Endothelial cell of umbilical vein (primary cell): ENCODE measurements at regions not wholly inside any gene's neighbourhood (a gene's known extent, or its start where the extent isn't known, plus 50 kb on each side); places are given as distances from the start of the nearest gene placed in this dataset.

Experiments
- BruUV-seq: library from RNA; stranded (reverse); fragments of 400-500 nt; replicated peaks from 2 replicates; lab custom pipeline; 2021; lab: Mats Ljungman, UMichigan
- CTCF ChIA-PET: fragments of 300-600, 350-600 bp; sonication (Branson Sonifier 250); formaldehyde crosslinking; loops from one replicate; lab custom pipeline; 2021; ENCODE audit warnings: antibody characterized with exemption, inconsistent platforms; lab: Charles Lee
- POLR2A ChIA-PET: fragments of 300-600, 350-600 bp; sonication (Branson Sonifier 250); formaldehyde crosslinking; loops from one replicate; lab custom pipeline; 2021; ENCODE audit warnings: antibody characterized with exemption, inconsistent platforms; lab: Charles Lee
- DNase-seq: peaks from one replicate; pipeline ENCODE4 v3.0.0-alpha.2; 2011; ENCODE audit warnings: low read depth, low spot score
- FAIRE-seq: peaks from 2 replicates; lab custom pipeline; 2011; peaks lifted over from hg19 to GRCh38; lab: Jason Lieb, UNC
- H2AFZ ChIP-seq: 2 replicates; pipeline ENCODE4 v1.6.0; 2012; ENCODE audit warnings: low read depth, low read length, control low read depth, inconsistent platforms
- H3K27ac ChIP-seq: 2 replicates; pipeline ENCODE4 v1.5.1; 2011; ENCODE audit warnings: low read depth, mild to moderate bottlenecking, control low read depth, low read length, moderate library complexity; ENCODE audit not compliant: insufficient read depth
- H3K27me3 ChIP-seq, 2 experiments: 2 replicates each; pipeline versions ENCODE4 v1.6.0 to v1.6.1; 2011; ENCODE audit warnings: low read length in 2 of 2, mixed read lengths in 1 of 2; ENCODE audit not compliant: control insufficient read depth in 2 of 2, insufficient read depth in 2 of 2
- H3K36me3 ChIP-seq, 2 experiments: 2 replicates in 1 of 2; 3 replicates in 1 of 2; pipeline ENCODE4 v1.5.1; 2011; ENCODE audit warnings: low read length in 2 of 2, mild to moderate bottlenecking in 1 of 2, moderate library complexity in 1 of 2; ENCODE audit not compliant: control insufficient read depth in 2 of 2, insufficient read depth in 2 of 2; ENCODE audit errors: extremely low read depth in 1 of 2
- H3K4me1 ChIP-seq: 3 replicates; pipeline ENCODE4 v1.5.1; 2011; ENCODE audit warnings: mild to moderate bottlenecking, low read length; ENCODE audit not compliant: control insufficient read depth, insufficient read depth; ENCODE audit errors: extremely low read depth
- H3K4me2 ChIP-seq: 2 replicates; pipeline ENCODE4 v1.6.1; 2011; ENCODE audit warnings: low read length, control low read depth, mixed read lengths; ENCODE audit not compliant: insufficient read depth
- H3K4me3 ChIP-seq, 3 experiments: fragments of 200-600 bp in 1 of 3; sonication (generic), shearing (Covaris generic) in 1 of 3; replicated peaks in 1 of 3; 2 replicates each; pipeline ENCODE4 v1.5.1; 2011 to 2016; ENCODE audit warnings: control low read depth in 3 of 3, low read length in 3 of 3, mild to moderate bottlenecking in 2 of 3, inconsistent platforms in 1 of 3, low read depth in 1 of 3, moderate library complexity in 1 of 3; ENCODE audit not compliant: insufficient read depth in 1 of 3
- H3K79me2 ChIP-seq: 2 replicates; pipeline ENCODE4 v1.6.0; 2012; ENCODE audit warnings: low read length, inconsistent platforms; ENCODE audit not compliant: control insufficient read depth, insufficient read depth
- H3K9ac ChIP-seq: replicated peaks from 2 replicates; pipeline ENCODE3; 2011; ENCODE audit warnings: low read length, control low read depth; ENCODE audit not compliant: insufficient read depth; ENCODE audit errors: extremely low read depth
- H3K9me1 ChIP-seq: replicated peaks from 3 replicates; pipeline ENCODE4 v1.6.0; 2011; ENCODE audit warnings: mild to moderate bottlenecking, low read length; ENCODE audit not compliant: control insufficient read depth, insufficient read depth; ENCODE audit errors: extremely low read depth
- H3K9me3 ChIP-seq: replicated peaks from 2 replicates; pipeline ENCODE4 v1.5.1; 2012; ENCODE audit warnings: low read length, inconsistent platforms; ENCODE audit not compliant: control insufficient read depth, insufficient read depth
- H4K20me1 ChIP-seq: replicated peaks from 2 replicates; pipeline ENCODE3; 2011; ENCODE audit warnings: mild to moderate bottlenecking, low read length; ENCODE audit not compliant: control insufficient read depth, insufficient read depth; ENCODE audit errors: extremely low read depth
- CTCF ChIP-seq, 2 donors: IDR thresholded peaks; 1 replicate in 1 of 2; 2 replicates in 1 of 2; pipeline ENCODE4 v1.5.1; 2011; ENCODE audit warnings: low read length in 2 of 2, mild to moderate bottlenecking in 2 of 2, moderate library complexity in 2 of 2, control low read depth in 1 of 2, inconsistent platforms in 1 of 2, low read depth in 1 of 2; ENCODE audit not compliant: insufficient read depth in 1 of 2; ENCODE audit errors: extremely low read depth in 1 of 2
- EZH2 ChIP-seq: IDR thresholded peaks from 2 replicates; pipeline ENCODE4 v1.6.1; 2012; ENCODE audit warnings: borderline replicate concordance, low read depth, mild to moderate bottlenecking, moderate library complexity, low read length, inconsistent platforms; ENCODE audit not compliant: severe bottlenecking
- FOS ChIP-seq: IDR thresholded peaks from 2 replicates; pipeline ENCODE4 v1.6.1; 2011; ENCODE audit warnings: mild to moderate bottlenecking, low read length, moderate library complexity, borderline replicate concordance; ENCODE audit not compliant: insufficient read depth
- GATA2 ChIP-seq: IDR thresholded peaks from 2 replicates; pipeline ENCODE4 v1.7.0; 2011; ENCODE audit warnings: low read depth, mild to moderate bottlenecking, moderate library complexity, mixed read lengths, low read length; ENCODE audit not compliant: insufficient read length, insufficient read depth
- JUN ChIP-seq: IDR thresholded peaks from 2 replicates; pipeline ENCODE4 v1.6.1; 2011; ENCODE audit warnings: borderline replicate concordance, low read depth; ENCODE audit not compliant: insufficient read length, insufficient read depth
- MAX ChIP-seq: IDR thresholded peaks from 2 replicates; pipeline ENCODE4 v1.6.1; 2011; ENCODE audit not compliant: insufficient read depth, insufficient read length
- MYC ChIP-seq: IDR thresholded peaks from one replicate; pipeline ENCODE4 v1.6.1; 2011; ENCODE audit warnings: mild to moderate bottlenecking, low read depth, low read length
- POLR2A ChIP-seq: IDR thresholded peaks from 2 replicates; pipeline ENCODE4 v1.6.1; 2012; ENCODE audit warnings: low read depth, mild to moderate bottlenecking, control low read depth, low read length
- POLR2AphosphoS5 ChIP-seq: IDR thresholded peaks from 2 replicates; pipeline ENCODE4 v1.6.1; 2012; ENCODE audit warnings: low read depth, mild to moderate bottlenecking, control low read depth, low read length, moderate library complexity; ENCODE audit not compliant: insufficient read depth
- dilution Hi-C: fragments of 300-500 bp; cut with MboI; formaldehyde crosslinking; loops from one replicate; pipeline ENCODE4 v1.15.0; 2019; ENCODE audit warnings: low sequenced_read_pairs; ENCODE audit not compliant: extremely low pct_ligation_motif_present
- intact Hi-C: fragments of 100-400 bp; cut with micrococcal nuclease; formaldehyde crosslinking; loops from one replicate; pipeline ENCODE4 v1.10.0; 2022

GRCh38 chr4:175090116-175090515 is 172.0 kb downstream of the ADAM29 start:
- Histone ChIP-seq H4K20me1 (no peaks in the 10 kb centered on the region), H3K4me3 (no peak overlapping the region), H3K4me1 (no peaks in the 10 kb centered on the region), H3K9me1 (no peaks in the 10 kb centered on the region), H2AFZ (no peak overlapping the region), H3K36me3 (no peaks in the 10 kb centered on the region), H3K4me2 (no peak overlapping the region), H3K9me3 (peaks cover 8% of the 10 kb centered on the region), H3K79me2 (no peaks in the 10 kb centered on the region), H3K9ac (no peak overlapping the region), H3K27ac (no peak overlapping the region), H3K27me3 (no peaks in the 10 kb centered on the region)
- POLR2A ChIA-PET: no interaction called here
- DNase-seq (no peak), FAIRE-seq (no peak)
- BruUV-seq: no TSS peak
- CTCF ChIA-PET: no interaction called here
- TF ChIP-seq JUN: no peak
- TF ChIP-seq POLR2A: no peak
- no peak for TF ChIP-seq MYC
- TF ChIP-seq GATA2: no peak
- no peak for TF ChIP-seq CTCF (IDR thresholded peaks at IDR 0.05; ENCODE audit: extremely low read depth in 1 of 2, insufficient read depth in 1 of 2, low read depth in 1 of 2, low read length in 2 of 2)
- no peak for TF ChIP-seq MAX
- TF ChIP-seq EZH2: no peak
- TF ChIP-seq FOS: no peak
- TF ChIP-seq POLR2AphosphoS5: no peak
- dilution Hi-C loops: no loop called here
- intact Hi-C loops: no loop called here
